ENCODE measurements at regions not wholly inside any gene's neighbourhood (a gene's known extent, or its start where the extent isn't known, plus 50 kb on each side); places are given as distances from the start of the nearest gene placed in this dataset.

- TF ChIP-seq, protein P1, sequence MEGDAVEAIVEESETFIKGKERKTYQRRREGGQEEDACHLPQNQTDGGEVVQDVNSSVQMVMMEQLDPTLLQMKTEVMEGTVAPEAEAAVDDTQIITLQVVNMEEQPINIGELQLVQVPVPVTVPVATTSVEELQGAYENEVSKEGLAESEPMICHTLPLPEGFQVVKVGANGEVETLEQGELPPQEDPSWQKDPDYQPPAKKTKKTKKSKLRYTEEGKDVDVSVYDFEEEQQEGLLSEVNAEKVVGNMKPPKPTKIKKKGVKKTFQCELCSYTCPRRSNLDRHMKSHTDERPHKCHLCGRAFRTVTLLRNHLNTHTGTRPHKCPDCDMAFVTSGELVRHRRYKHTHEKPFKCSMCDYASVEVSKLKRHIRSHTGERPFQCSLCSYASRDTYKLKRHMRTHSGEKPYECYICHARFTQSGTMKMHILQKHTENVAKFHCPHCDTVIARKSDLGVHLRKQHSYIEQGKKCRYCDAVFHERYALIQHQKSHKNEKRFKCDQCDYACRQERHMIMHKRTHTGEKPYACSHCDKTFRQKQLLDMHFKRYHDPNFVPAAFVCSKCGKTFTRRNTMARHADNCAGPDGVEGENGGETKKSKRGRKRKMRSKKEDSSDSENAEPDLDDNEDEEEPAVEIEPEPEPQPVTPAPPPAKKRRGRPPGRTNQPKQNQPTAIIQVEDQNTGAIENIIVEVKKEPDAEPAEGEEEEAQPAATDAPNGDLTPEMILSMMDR (IDR thresholded peaks at IDR 0.05) = no peak
- no peak for TF ChIP-seq POLR2A (IDR thresholded peaks at IDR 0.05)
Measured at GRCh38 chr11:23948851-23949250, 548.0 kb upstream of the LUZP2 start.

Data from stomach (tissue), 4 donors.